ENCODE measurements at regions not wholly inside any gene's neighbourhood (a gene's known extent, or its start where the extent isn't known, plus 50 kb on each side); places are given as distances from the start of the nearest gene placed in this dataset.

- no peak for TF ChIP-seq CTCF (IDR thresholded peaks at IDR 0.05; ENCODE audit: low read length)
- TF ChIP-seq EZH2 (optimal IDR thresholded peaks at IDR 0.05; ENCODE audit: low read depth, low read length) = no peak
- TF ChIP-seq EZH2phosphoT487 (IDR thresholded peaks at IDR 0.05; ENCODE audit: low read length) = no peak
Observed at GRCh38 chr14:76706811-76707210, 54.5 kb upstream of the VASH1 start.

All from MM.1S (cell line).